ENCODE measurements at regions not wholly inside any gene's neighbourhood (a gene's known extent, or its start where the extent isn't known, plus 50 kb on each side); places are given as distances from the start of the nearest gene placed in this dataset.

GRCh38 chr9:100720922-100721321 lies 143.0 kb downstream of the CAVIN4 start:
- no peaks in the 10 kb centered on the region for H3F3A ChIP-seq (ENCODE audit: insufficient read depth)
- no peak overlapping the region for H3K9ac ChIP-seq (ENCODE audit: low read length)
- H3K79me2 ChIP-seq (ENCODE audit: insufficient read depth, low read length), result no peaks in the 10 kb centered on the region

GRCh38 chr9:100724886-100725285 lies 147.0 kb downstream of the CAVIN4 start:
- no peaks in the 10 kb centered on the region for H3K36me3 ChIP-seq (ENCODE audit: low read length)
- H3K9me2 ChIP-seq (replicated peaks; ENCODE audit: insufficient read depth, low read length), result no peaks in the 10 kb centered on the region
- H3K9ac ChIP-seq (ENCODE audit: low read length), result no peak overlapping the region
- no peaks in the 10 kb centered on the region for H3K9me3 ChIP-seq (ENCODE audit: insufficient read depth, low read length)
- H3K79me2 ChIP-seq (ENCODE audit: insufficient read depth, low read length), result no peaks in the 10 kb centered on the region
- H3K4me3 ChIP-seq (ENCODE audit: insufficient read depth, low read length, poor library complexity, severe bottlenecking), result no peak overlapping the region
- no peak overlapping the region for H2AFZ ChIP-seq (ENCODE audit: low read depth, low read length, severe bottlenecking)
- TF ChIP-seq CTCF (IDR thresholded peaks at IDR 0.05; ENCODE audit: insufficient read depth, low read length, poor library complexity, severe bottlenecking) (no peak), EZH2phosphoT487 (conservative IDR thresholded peaks at IDR 0.05; ENCODE audit: low read length) (no peak)
- no peaks in the 10 kb centered on the region for H4K20me1 ChIP-seq (ENCODE audit: low read depth, low read length)
- no peak overlapping the region for H3K4me2 ChIP-seq (ENCODE audit: low read depth, low read length, poor library complexity, severe bottlenecking)
- no peak overlapping the region for H3K27ac ChIP-seq (ENCODE audit: low read depth, low read length)
- no peaks in the 10 kb centered on the region for H3F3A ChIP-seq (ENCODE audit: insufficient read depth)
- H3K27me3 ChIP-seq (ENCODE audit: low read length), result no peaks in the 10 kb centered on the region

More at GRCh38 chr9:100720922-100721321, 143.0 kb downstream of the CAVIN4 start:
- TF ChIP-seq CTCF (IDR thresholded peaks at IDR 0.05; ENCODE audit: insufficient read depth, low read length, poor library complexity, severe bottlenecking) (no peak), EZH2phosphoT487 (conservative IDR thresholded peaks at IDR 0.05; ENCODE audit: low read length) (no peak)
- Histone ChIP-seq H3K36me3 (ENCODE audit: low read length) (no peaks in the 10 kb centered on the region), H3K27me3 (ENCODE audit: low read length) (no peaks in the 10 kb centered on the region), H3K4me3 (ENCODE audit: insufficient read depth, low read length, poor library complexity, severe bottlenecking) (no peak overlapping the region), H2AFZ (ENCODE audit: low read depth, low read length, severe bottlenecking) (no peak overlapping the region), H3K4me2 (ENCODE audit: low read depth, low read length, poor library complexity, severe bottlenecking) (no peak overlapping the region), H3K9me3 (ENCODE audit: insufficient read depth, low read length) (no peaks in the 10 kb centered on the region), H3K9me2 (replicated peaks; ENCODE audit: insufficient read depth, low read length) (no peaks in the 10 kb centered on the region), H4K20me1 (ENCODE audit: low read depth, low read length) (no peaks in the 10 kb centered on the region), H3K27ac (ENCODE audit: low read depth, low read length) (no peak overlapping the region)

GRCh38 chr9:100725371-100725770 lies 147.5 kb downstream of the CAVIN4 start:
- H3K9me2 ChIP-seq (replicated peaks; ENCODE audit: insufficient read depth, low read length), result no peaks in the 10 kb centered on the region
- H3K4me3 ChIP-seq (ENCODE audit: insufficient read depth, low read length, poor library complexity, severe bottlenecking), result no peak overlapping the region
- H3K79me2 ChIP-seq (ENCODE audit: insufficient read depth, low read length), result no peaks in the 10 kb centered on the region

More at GRCh38 chr9:100725371-100725770, 147.5 kb downstream of the CAVIN4 start:
- Histone ChIP-seq H3K4me2 (ENCODE audit: low read depth, low read length, poor library complexity, severe bottlenecking) (no peak overlapping the region), H3K36me3 (ENCODE audit: low read length) (no peaks in the 10 kb centered on the region), H2AFZ (ENCODE audit: low read depth, low read length, severe bottlenecking) (no peak overlapping the region), H4K20me1 (ENCODE audit: low read depth, low read length) (no peaks in the 10 kb centered on the region), H3K27me3 (ENCODE audit: low read length) (no peaks in the 10 kb centered on the region), H3K27ac (ENCODE audit: low read depth, low read length) (no peak overlapping the region), H3F3A (ENCODE audit: insufficient read depth) (no peaks in the 10 kb centered on the region), H3K9ac (ENCODE audit: low read length) (no peak overlapping the region), H3K9me3 (ENCODE audit: insufficient read depth, low read length) (no peaks in the 10 kb centered on the region)
- TF ChIP-seq CTCF (IDR thresholded peaks at IDR 0.05; ENCODE audit: insufficient read depth, low read length, poor library complexity, severe bottlenecking), result no peak

Measured in SU-DHL-6 (cell line).